ENCODE measurements at regions not wholly inside any gene's neighbourhood (a gene's known extent, or its start where the extent isn't known, plus 50 kb on each side); places are given as distances from the start of the nearest gene placed in this dataset.

DNA sequence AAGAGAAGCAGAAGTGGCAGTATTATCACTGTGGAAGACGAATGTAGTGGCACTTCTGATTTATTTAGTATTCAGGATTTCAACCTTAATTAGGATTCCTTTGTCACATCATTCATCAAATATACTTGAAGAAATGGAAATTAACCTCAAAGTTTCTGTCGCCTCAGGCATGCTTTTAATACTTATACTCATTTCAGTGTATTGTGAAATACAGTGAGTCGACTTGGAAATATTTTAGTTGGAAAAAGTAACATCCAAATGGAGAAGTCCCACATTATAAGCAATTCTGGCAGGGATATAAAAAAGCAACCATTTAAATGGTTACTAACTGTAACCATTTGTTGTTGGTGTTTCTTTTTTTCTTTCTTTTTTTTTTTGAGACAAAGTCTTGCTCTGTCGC is 648.8 kb downstream of the ARL4A start:
- no peak for DNase-seq

GRCh38 chr7:13352677-13353076 is 636.8 kb downstream of the ETV1 start:
- no peak for DNase-seq

DNA sequence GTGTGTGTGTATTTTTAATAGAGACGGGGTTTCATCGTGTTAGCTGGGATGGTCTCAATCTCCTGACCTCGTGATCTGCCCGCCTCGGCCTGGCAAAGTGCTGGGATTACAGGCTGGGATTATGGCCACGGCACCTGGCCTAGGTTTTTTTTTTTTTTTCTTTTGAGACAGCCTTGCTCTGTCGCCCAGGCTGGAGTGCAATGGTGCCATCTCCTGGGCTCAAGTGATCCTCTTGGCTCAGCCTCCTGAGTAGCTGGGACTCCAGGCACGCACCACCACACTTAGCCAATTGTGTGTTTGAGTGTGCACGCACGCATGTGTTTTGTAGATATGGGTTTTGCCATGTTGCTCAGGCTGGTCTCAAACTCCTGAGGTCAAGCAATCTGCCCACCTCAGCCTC is 629.8 kb downstream of the ETV1 start:
- DNase-seq: no peak

- no peak for DNase-seq
These were observed 602.7 kb downstream of the ETV1 start for GRCh38 chr7:13386741-13387140.

DNA sequence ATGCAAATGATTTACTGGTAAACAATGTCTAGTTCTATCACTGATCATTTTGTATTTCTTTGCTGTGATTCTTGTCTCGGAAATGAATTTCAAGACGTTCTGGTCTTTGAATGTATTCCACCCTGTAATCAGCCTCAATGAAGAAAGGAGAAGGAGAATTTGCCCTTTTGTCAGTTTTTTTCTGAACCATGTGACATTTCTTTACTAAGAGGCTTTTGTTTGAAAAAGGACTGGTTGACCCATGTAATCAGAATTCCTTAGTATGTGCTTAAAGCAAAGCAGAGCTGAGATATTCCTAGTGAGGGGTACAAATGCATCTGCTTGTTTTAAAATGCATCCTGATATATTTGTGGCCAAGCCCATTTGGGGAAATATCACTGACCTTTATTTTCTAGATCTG is 581.6 kb downstream of the ETV1 start:
- no peak for DNase-seq

DNA sequence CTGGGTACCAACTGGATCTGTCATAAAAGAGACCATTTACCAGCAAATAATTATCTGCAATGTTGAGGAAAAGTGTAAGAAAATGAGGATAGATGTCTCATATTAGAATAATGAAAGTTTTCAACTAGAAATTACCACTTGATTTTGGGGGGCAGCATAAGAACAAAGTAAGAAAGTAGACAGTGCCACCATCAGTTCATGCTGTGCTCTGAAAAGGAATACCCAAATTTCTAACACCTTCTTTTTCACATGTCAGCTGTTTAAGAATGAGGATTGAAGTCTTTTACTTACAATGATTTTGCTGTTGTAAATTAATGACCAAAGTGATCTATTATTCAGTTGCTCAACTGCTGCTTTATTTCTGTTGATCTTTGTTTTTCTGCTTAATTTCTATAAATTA is 578.3 kb downstream of the ETV1 start:
- no peak for DNase-seq

DNA sequence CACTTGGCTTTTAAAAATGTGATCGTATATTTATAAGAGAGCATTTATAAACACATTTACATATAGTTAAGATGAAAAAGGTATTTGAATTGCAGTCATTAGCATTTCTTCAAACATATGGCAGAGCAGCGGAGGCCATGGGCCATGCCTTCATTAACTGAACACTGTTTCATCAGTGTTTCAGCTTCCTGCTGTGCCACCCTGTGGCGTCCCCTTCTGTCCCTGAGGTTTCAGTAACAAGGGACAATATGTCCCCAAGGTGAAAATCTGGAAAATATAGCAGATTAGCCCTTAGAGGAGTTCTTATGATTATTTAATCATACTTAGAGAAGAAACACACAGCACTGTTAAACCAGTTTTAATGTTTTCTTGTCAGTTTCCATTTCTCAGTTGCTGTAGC is 577.8 kb downstream of the ETV1 start:
- DNase-seq: no peak

DNA sequence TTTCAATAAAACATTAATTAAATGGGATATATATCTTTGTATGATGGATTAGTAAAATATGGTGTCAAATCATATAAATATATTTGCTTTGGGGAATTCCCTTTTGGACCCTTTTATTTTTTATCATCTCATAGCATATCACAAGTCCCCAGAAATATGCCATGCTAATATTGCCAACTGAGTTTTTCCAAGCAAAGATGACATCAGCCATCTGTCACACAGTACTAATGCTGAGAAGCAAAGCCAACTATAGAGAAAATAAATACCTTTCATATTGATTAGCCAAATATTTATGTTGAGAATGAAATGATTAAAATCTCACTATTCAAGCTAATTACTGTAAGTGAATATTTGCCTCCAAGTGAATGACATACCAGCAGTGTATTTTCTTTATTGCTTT is 575.3 kb downstream of the ETV1 start:
- DNase-seq: no peak

DNA sequence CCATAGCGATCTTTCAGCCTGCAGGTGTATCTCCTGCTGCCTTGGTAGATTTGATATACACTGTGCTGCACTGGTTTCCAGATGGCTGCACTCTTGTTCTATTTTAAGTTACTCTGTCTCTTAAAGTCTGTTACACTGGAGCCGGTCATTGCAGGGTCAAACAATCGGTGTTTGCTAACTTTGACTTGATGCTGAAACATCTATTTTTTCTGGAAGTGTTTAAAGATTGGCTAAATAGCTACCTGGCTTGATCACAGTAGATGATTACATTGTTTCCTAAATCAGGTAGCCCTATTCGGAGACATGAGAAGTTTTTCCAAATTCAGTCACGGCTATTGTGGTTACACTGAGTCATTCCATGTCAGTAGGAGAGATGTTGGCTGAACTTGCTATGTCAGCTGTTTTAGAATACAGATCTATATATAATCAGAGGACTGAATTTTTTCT is 574.8 kb downstream of the ETV1 start:
- DNase-seq: no peak

- DNase-seq: no peak
These were observed 573.4 kb downstream of the ETV1 start for GRCh38 chr7:13416071-13416470.

- DNase-seq: no peak
These were observed 572.9 kb downstream of the ETV1 start for GRCh38 chr7:13416544-13416943.

GRCh38 chr7:13420726-13421125 is 568.7 kb downstream of the ETV1 start:
- DNase-seq: no peak

DNA sequence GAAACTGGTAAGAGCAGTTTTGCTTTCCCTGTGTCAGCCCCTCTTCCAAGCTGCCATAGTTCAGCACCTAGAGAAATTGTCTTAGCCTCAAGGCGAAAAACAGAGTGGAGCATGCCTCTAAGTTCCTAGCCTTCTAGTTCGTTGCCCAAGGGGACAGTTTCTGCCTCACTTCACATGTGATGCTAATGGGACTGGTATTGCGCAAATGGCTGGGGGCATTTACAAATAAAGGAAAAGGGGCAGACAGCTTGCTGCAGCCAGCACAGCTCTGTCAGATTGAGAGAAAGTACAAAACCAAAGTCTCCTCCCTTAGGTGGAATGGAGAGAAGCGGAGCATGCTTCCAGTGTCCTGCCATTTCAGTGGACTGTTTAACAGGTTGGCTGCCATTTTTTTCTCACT is 567.7 kb downstream of the ETV1 start:
- DNase-seq: no peak

GRCh38 chr7:13433946-13434345 is 555.5 kb downstream of the ETV1 start:
- no peak for DNase-seq

DNA sequence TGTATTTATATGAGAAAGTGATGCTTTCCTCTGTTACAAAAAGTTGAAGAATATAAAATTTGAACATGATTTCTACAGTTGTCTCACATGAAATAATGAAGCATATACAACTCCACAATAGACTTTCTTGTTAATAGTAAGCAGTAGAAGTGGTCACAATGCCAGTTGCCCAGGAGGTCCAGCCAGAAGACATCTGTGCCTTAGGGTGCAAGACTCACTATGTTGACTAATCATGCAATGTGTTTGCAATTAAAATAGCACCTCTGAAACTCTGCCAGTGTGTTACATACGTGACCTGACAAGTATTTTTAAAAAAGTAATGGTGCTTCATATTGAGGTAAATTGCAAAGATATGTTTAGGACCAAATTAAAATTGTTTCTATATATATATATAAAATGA is 547.2 kb downstream of the ETV1 start:
- DNase-seq: no peak

GRCh38 chr7:13447637-13448036 is 541.8 kb downstream of the ETV1 start:
- DNase-seq: no peak

DNA sequence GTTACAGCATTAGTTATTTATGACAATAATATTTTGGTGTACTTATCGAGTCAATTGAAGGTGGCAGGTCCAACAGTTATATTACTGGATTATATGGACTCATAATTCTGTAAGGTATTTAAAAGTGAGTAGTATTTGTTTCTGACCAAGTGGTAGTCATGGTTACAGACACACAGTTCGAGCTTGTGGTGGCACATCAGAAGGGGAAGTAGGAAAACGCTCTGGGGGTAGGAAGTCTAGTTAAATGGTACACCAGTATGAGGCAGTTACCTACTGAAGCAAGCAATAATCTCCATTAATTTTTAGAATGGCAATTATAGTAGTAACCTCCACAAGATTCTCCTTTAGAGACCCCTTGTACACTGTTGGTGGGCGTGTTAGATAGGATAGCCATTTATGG is 541.2 kb downstream of the ETV1 start:
- DNase-seq: no peak

DNA sequence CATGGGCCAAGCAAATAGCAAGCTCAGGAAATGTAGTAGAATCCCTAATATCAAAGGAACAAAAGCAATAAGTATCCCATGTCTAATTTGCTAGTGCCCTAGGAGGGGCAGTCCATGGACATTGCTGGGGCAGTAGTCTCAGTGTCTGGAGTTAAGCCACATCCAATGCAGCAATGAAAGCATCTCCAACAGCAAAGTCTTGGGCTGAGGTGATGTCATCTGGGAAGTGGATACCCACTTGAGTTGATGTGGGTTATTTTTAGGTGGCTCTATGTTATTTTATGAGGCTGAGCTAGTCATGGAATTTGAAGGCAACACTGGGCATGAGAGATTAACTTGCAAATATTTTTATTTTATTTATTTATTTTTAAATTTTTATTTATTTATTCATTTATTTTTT is 540.0 kb downstream of the ETV1 start:
- no peak for DNase-seq

DNA sequence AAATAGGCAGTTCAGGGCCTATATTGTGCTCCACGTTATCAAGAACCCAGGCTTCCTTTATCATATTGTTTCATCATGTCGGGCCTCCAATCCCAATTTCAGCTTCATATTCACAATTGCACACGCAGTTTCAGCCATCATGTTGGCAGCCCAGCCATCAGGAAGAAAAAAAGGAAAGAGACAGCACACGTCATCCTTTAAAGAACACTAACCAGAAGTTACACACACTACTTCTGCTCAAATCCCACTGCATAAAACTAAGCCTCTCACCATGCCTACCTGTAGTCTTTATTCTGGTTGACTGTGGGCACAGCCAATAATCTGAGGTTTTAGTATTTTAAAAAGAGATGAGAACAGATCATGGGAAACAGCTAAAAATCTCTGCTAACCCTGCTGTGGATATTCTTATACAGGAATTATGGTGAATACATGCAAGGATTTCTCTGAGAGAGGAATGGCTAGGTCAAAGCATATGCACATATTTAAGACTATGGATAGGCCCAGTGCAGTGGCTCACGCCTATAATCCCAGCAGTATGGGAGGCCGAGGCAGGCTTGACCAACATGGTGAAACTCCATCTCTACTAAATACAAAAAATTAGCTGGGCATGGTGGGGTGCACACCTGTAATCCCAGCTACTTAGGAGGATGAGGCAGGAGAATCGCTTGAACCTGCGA is 534.4 kb downstream of the ETV1 start:
- DNase-seq: no peak

- no peak for DNase-seq
These were observed 531.7 kb downstream of the ETV1 start for GRCh38 chr7:13457790-13458189.

- no peak for DNase-seq
These were observed 522.5 kb downstream of the ETV1 start for GRCh38 chr7:13466874-13467547.

GRCh38 chr7:13476881-13477444 is 512.5 kb downstream of the ETV1 start:
- no peak for DNase-seq

- no peak for DNase-seq
These were observed 500.1 kb downstream of the ETV1 start for GRCh38 chr7:13489386-13489785.

- no peak for DNase-seq
These were observed 492.5 kb downstream of the ETV1 start for GRCh38 chr7:13496976-13497375.

DNA sequence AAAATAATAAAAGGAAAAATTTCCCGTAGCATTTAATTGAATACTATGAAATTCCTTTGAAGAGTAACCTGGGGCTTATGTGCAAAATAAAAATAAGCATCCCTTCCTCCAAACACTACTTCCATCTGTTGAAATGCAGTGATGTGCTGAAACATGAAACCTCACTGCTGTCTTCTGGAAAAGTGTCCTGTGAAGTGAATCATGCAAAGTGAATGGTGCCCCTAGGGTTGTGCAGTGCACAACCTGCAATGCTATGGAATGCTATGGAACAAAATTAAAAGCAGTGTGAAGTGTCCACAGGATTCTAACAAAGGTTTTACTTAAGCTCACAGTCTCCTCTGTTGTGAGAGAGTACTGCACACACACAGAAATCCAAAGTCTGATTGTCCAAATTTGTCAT is 480.9 kb downstream of the ETV1 start:
- no peak for DNase-seq
